Lung (tissue), 11 donors: ENCODE measurements at regions not wholly inside any gene's neighbourhood (a gene's known extent, or its start where the extent isn't known, plus 50 kb on each side); places are given as distances from the start of the nearest gene placed in this dataset.
A peak's percentile ranks its signal among the peaks of the same experiment; 100 is the strongest.

Source experiments
- ATAC-seq: fragments of 200-7000 bp; cut with Tn5 transposase; one replicate; pipeline ENCODE4 v1.9.1; 2020; ENCODE audit warnings: moderate number of reproducible peaks; ENCODE audit not compliant: insufficient read depth, low FRiP score
- DNase-seq, 3 donors: peaks; one replicate each; pipeline ENCODE4 v3.0.0-alpha.2; 2013 to 2017
- H3K27ac ChIP-seq, 2 donors: one replicate each; pipeline ENCODE4 v1.5.1; 2013; ENCODE audit warnings: mild to moderate bottlenecking in 2 of 2, moderate library complexity in 2 of 2, control low read depth in 1 of 2, inconsistent platforms in 1 of 2, low read depth in 1 of 2, low read length in 1 of 2
- H3K27me3 ChIP-seq, 3 donors: one replicate each; pipeline ENCODE4 v1.5.1; 2013; ENCODE audit warnings: low read length in 2 of 3; ENCODE audit not compliant: control insufficient read depth in 3 of 3, insufficient read depth in 3 of 3
- H3K36me3 ChIP-seq, 4 donors: one replicate each; pipeline ENCODE4 v1.5.1; 2013; ENCODE audit warnings: low read length in 4 of 4, mild to moderate bottlenecking in 1 of 4, moderate library complexity in 1 of 4; ENCODE audit not compliant: control insufficient read depth in 4 of 4, insufficient read depth in 4 of 4
- H3K4me1 ChIP-seq, 5 donors: one replicate each; pipeline ENCODE4 v1.5.1; 2013; ENCODE audit warnings: low read length in 5 of 5, mild to moderate bottlenecking in 2 of 5, moderate library complexity in 1 of 5; ENCODE audit not compliant: control insufficient read depth in 5 of 5, insufficient read depth in 5 of 5
- H3K4me3 ChIP-seq: one replicate; pipeline ENCODE4 v1.5.1; 2013; ENCODE audit warnings: mild to moderate bottlenecking, control low read depth, moderate library complexity
- H3K9ac ChIP-seq, 2 donors: one replicate each; pipeline ENCODE4 v1.5.1; 2013; ENCODE audit warnings: low read length in 2 of 2, control low read depth in 1 of 2; ENCODE audit not compliant: insufficient read depth in 1 of 2
- H3K9me3 ChIP-seq, 4 donors: one replicate each; pipeline ENCODE4 v1.5.1; 2013; ENCODE audit warnings: low read length in 3 of 4, mild to moderate bottlenecking in 1 of 4, moderate library complexity in 1 of 4; ENCODE audit not compliant: control insufficient read depth in 4 of 4, insufficient read depth in 3 of 4
- CTCF ChIP-seq: IDR thresholded peaks from 2 replicates; pipeline ENCODE4 v1.5.1; 2012; ENCODE audit warnings: mild to moderate bottlenecking; ENCODE audit errors: control extremely low read depth, extremely low read depth
- WGBS, 2 donors: extraction: QIAGEN DNeasy Blood & Tissue Kit; methylation state at CpG; one replicate each; pipeline ENCODE4 v1.1.7; 2013; 5-methylcytosine and 5-hydroxymethylcytosine counted together
- donor health status: control.
- donor health status: control.
- donor health status: Bipolar disorder and iron deficiency.
- donor health status: healthy.
- donor health status: DM: yes; HTN: yes; CAD: no.

GRCh38 chrX:110944311-110944750 lies 148.7 kb upstream of the CHRDL1 start:
- TF ChIP-seq CTCF = no peak
- Histone ChIP-seq H3K4me3 (no peak overlapping the region), H3K27ac (no peak overlapping the region), H3K27me3 (peaks cover 0 to 65% (median 35%) of the 10 kb centered on the region in 3 donors), H3K4me1 (no peaks in the 10 kb centered on the region), H3K36me3 (no peaks in the 10 kb centered on the region), H3K9me3 (no peaks in the 10 kb centered on the region), H3K9ac (no peak overlapping the region)
- ATAC-seq (no peak), DNase-seq (no peak)
- 0 to 26% methylated on average over 12 to 25 of the region's 25 CpGs for WGBS, 2 donors

- Histone ChIP-seq H3K9me3 (no peaks in the 10 kb centered on the region), H3K27ac (no peak overlapping the region), H3K9ac (no peak overlapping the region), H3K4me3 (no peak overlapping the region), H3K27me3 (peaks cover 2 to 54% (median 31%) of the 10 kb centered on the region in 3 donors), H3K36me3 (no peaks in the 10 kb centered on the region), H3K4me1 (no peaks in the 10 kb centered on the region)
- no peak for DNase-seq
- TF ChIP-seq CTCF = no peak
- no peak for ATAC-seq
Measured at GRCh38 chrX:110941906-110942305, 146.3 kb upstream of the CHRDL1 start.

GRCh38 chrX:110938977-110939732 lies 143.5 kb upstream of the CHRDL1 start:
- ATAC-seq (peak; percentile 27), DNase-seq (no peak)
- Histone ChIP-seq H3K27ac (no peak overlapping the region), H3K9me3 (peaks cover 0 to 2% (median 0%) of the 10 kb centered on the region in 4 donors), H3K9ac (no peak overlapping the region), H3K27me3 (peaks cover 2 to 50% (median 20%) of the 10 kb centered on the region in 3 donors), H3K4me3 (no peak overlapping the region), H3K36me3 (no peaks in the 10 kb centered on the region), H3K4me1 (no peaks in the 10 kb centered on the region)
- no peak for TF ChIP-seq CTCF
- 62 to 85% methylated on average over 3 of the region's 3 CpGs for WGBS, 2 donors

GRCh38 chrX:110924871-110925270 lies 129.3 kb upstream of the CHRDL1 start:
- Histone ChIP-seq H3K9me3 (no peaks in the 10 kb centered on the region), H3K4me1 (no peaks in the 10 kb centered on the region), H3K9ac (no peak overlapping the region), H3K27ac (no peak overlapping the region), H3K36me3 (no peaks in the 10 kb centered on the region), H3K27me3 (peaks cover 2 to 18% (median 15%) of the 10 kb centered on the region in 3 donors), H3K4me3 (no peak overlapping the region)
- DNase-seq = no peak
- TF ChIP-seq CTCF = no peak
- ATAC-seq = no peak
